Ishikawa (cell line): ENCODE measurements at regions not wholly inside any gene's neighbourhood (a gene's known extent, or its start where the extent isn't known, plus 50 kb on each side); places are given as distances from the start of the nearest gene placed in this dataset.

ENCODE experiments used
- CEBPB ChIP-seq: IDR thresholded peaks from 2 replicates; pipeline ENCODE4 v1.6.1; 2012
- CREB1 ChIP-seq: IDR thresholded peaks from 2 replicates; pipeline ENCODE4 v1.6.1; 2012; ENCODE audit warnings: low read depth
- EGR1 ChIP-seq: IDR thresholded peaks from 2 replicates; pipeline ENCODE4 v1.6.1; 2012
- EP300 ChIP-seq: IDR thresholded peaks from 2 replicates; pipeline ENCODE4 v1.6.1; 2012; ENCODE audit warnings: borderline replicate concordance
- FOXM1 ChIP-seq: IDR thresholded peaks from 2 replicates; pipeline ENCODE4 v1.6.1; 2012; ENCODE audit warnings: low read depth, borderline replicate concordance
- MAX ChIP-seq: IDR thresholded peaks from 2 replicates; pipeline ENCODE4 v1.6.1; 2012
- NFIC ChIP-seq: IDR thresholded peaks from 2 replicates; pipeline ENCODE4 v1.6.1; 2012
- RAD21 ChIP-seq: IDR thresholded peaks from 2 replicates; pipeline ENCODE4 v1.6.1; 2012; ENCODE audit warnings: low read depth
- REST ChIP-seq: IDR thresholded peaks from 2 replicates; pipeline ENCODE4 v1.6.1; 2012; ENCODE audit warnings: low read depth, mild to moderate bottlenecking
- TAF1 ChIP-seq: IDR thresholded peaks from 2 replicates; pipeline ENCODE4 v1.6.1; 2012; ENCODE audit warnings: low read depth, mild to moderate bottlenecking
- TCF12 ChIP-seq: IDR thresholded peaks from 2 replicates; pipeline ENCODE4 v1.6.1; 2012; ENCODE audit warnings: low read depth
- TEAD4 ChIP-seq: IDR thresholded peaks from 2 replicates; pipeline ENCODE4 v1.6.1; 2012
- USF1 ChIP-seq: IDR thresholded peaks from 2 replicates; pipeline ENCODE4 v1.6.1; 2012
- YY1 ChIP-seq: IDR thresholded peaks from 2 replicates; pipeline ENCODE4 v1.6.1; 2012; ENCODE audit warnings: low read depth
- ZBTB7A ChIP-seq: IDR thresholded peaks from 2 replicates; pipeline ENCODE4 v1.6.1; 2012; ENCODE audit warnings: low read depth

GRCh38 chr11:27863637-27864036 is 163.4 kb upstream of the BDNF start:
- TF ChIP-seq MAX (no peak), USF1 (no peak), TAF1 (no peak), RAD21 (no peak), EGR1 (no peak), REST (no peak), YY1 (no peak), FOXM1 (no peak), TCF12 (no peak), CREB1 (no peak), ZBTB7A (no peak), CEBPB (no peak), NFIC (no peak), EP300 (no peak), TEAD4 (no peak)

GRCh38 chr11:27861706-27862430 is 161.6 kb upstream of the BDNF start:
- TF ChIP-seq TEAD4 = no peak
- no peak for TF ChIP-seq TAF1
- TF ChIP-seq YY1 = no peak
- no peak for TF ChIP-seq ZBTB7A
- no peak for TF ChIP-seq TCF12
- TF ChIP-seq FOXM1 = no peak
- no peak for TF ChIP-seq EP300
- no peak for TF ChIP-seq MAX
- TF ChIP-seq CREB1 = no peak

GRCh38 chr11:27860811-27861210 is 160.6 kb upstream of the BDNF start:
- TF ChIP-seq CEBPB (no peak), TEAD4 (no peak), ZBTB7A (no peak), TAF1 (no peak), RAD21 (no peak), YY1 (no peak), FOXM1 (no peak), EGR1 (no peak), CREB1 (no peak), EP300 (no peak), REST (no peak), TCF12 (no peak), NFIC (no peak), USF1 (no peak), MAX (no peak)

GRCh38 chr11:27858866-27859265 is 158.6 kb upstream of the BDNF start:
- TF ChIP-seq TCF12 (no peak), USF1 (no peak), EP300 (no peak), YY1 (no peak), TAF1 (no peak), ZBTB7A (no peak), FOXM1 (no peak), TEAD4 (no peak), MAX (no peak), REST (no peak), CEBPB (no peak), RAD21 (no peak), CREB1 (no peak), NFIC (no peak), EGR1 (no peak)
